Left ventricle myocardium inferior (tissue), 1 donor: ENCODE measurements at regions not wholly inside any gene's neighbourhood (a gene's known extent, or its start where the extent isn't known, plus 50 kb on each side); places are given as distances from the start of the nearest gene placed in this dataset.

ENCODE experiments used
- DNase-seq: peaks from one replicate; pipeline ENCODE4 v3.0.0-alpha.2; 2020
- H3K27ac ChIP-seq: fragments of 200-600 bp; replicated peaks from 2 replicates; pipeline ENCODE4 v1.8.0; 2021
- H3K27me3 ChIP-seq: fragments of 200-600 bp; 2 replicates; pipeline ENCODE4 v1.8.0; 2021; ENCODE audit warnings: low read depth
- H3K36me3 ChIP-seq: fragments of 200-600 bp; 2 replicates; pipeline ENCODE4 v1.8.0; 2021
- H3K4me1 ChIP-seq: fragments of 200-600 bp; 2 replicates; pipeline ENCODE4 v1.8.0; 2021
- H3K4me3 ChIP-seq: fragments of 200-600 bp; 2 replicates; pipeline ENCODE4 v1.8.0; 2021; ENCODE audit warnings: mild to moderate bottlenecking, moderate library complexity
- H3K9me3 ChIP-seq: fragments of 200-600 bp; replicated peaks from 2 replicates; pipeline ENCODE4 v1.8.0; 2021
- CTCF ChIP-seq: fragments of 200-600 bp; IDR thresholded peaks from 2 replicates; pipeline ENCODE4 v1.8.0; 2021; ENCODE audit warnings: antibody characterized with exemption, mild to moderate bottlenecking, borderline replicate concordance
- intact Hi-C: fragments of 100-400 bp; cut with micrococcal nuclease; formaldehyde crosslinking; loops from one replicate; pipeline ENCODE4 v1.11.0; 2022
- donor health status: DM: no; HTN: yes; CAD: no; lungs with severe emphysema.

GRCh38 chr2:17311771-17312511, 206.3 kb downstream of the RAD51AP2 start:
- H3K27ac ChIP-seq = no peak overlapping the region
- H3K27me3 ChIP-seq = no peaks in the 10 kb centered on the region
- intact Hi-C loops = loop anchor here (10.0 kb wide), 1 partner anchor 537 kb away; no protein-coding TSS in a partner anchor
- TF ChIP-seq CTCF = no peak
- DNase-seq = no peak
- no peaks in the 10 kb centered on the region for H3K9me3 ChIP-seq
- no peaks in the 10 kb centered on the region for H3K36me3 ChIP-seq
- H3K4me3 ChIP-seq = no peak overlapping the region
- no peaks in the 10 kb centered on the region for H3K4me1 ChIP-seq

GRCh38 chr2:17311106-17311619, 207.1 kb downstream of the RAD51AP2 start:
- no peak for DNase-seq
- Histone ChIP-seq H3K4me1 (no peaks in the 10 kb centered on the region), H3K27ac (no peak overlapping the region), H3K36me3 (no peaks in the 10 kb centered on the region), H3K27me3 (no peaks in the 10 kb centered on the region), H3K4me3 (no peak overlapping the region), H3K9me3 (no peaks in the 10 kb centered on the region)
- intact Hi-C loops = loop anchor here (10.0 kb wide), 1 partner anchor 536 kb away; no protein-coding TSS in a partner anchor
- no peak for TF ChIP-seq CTCF

GRCh38 chr2:17309741-17310339, 208.4 kb downstream of the RAD51AP2 start:
- DNase-seq = no peak
- no peak overlapping the region for H3K4me3 ChIP-seq
- H3K9me3 ChIP-seq = no peaks in the 10 kb centered on the region
- TF ChIP-seq CTCF = peak; percentile 76
- H3K4me1 ChIP-seq = no peaks in the 10 kb centered on the region
- no peak overlapping the region for H3K27ac ChIP-seq
- no peaks in the 10 kb centered on the region for H3K27me3 ChIP-seq
- H3K36me3 ChIP-seq = no peaks in the 10 kb centered on the region
- intact Hi-C loops = loop anchor here (10.0 kb wide), 1 partner anchor 535 kb away; no protein-coding TSS in a partner anchor

- no peak for TF ChIP-seq CTCF
Observed at GRCh38 chr2:17309181-17309580, 209.1 kb downstream of the RAD51AP2 start.

GRCh38 chr2:17306706-17307105, 211.5 kb downstream of the RAD51AP2 start:
- intact Hi-C loops = no loop called here
- no peak for TF ChIP-seq CTCF
- Histone ChIP-seq H3K4me1 (no peaks in the 10 kb centered on the region), H3K27me3 (no peaks in the 10 kb centered on the region), H3K9me3 (no peaks in the 10 kb centered on the region), H3K27ac (no peak overlapping the region), H3K36me3 (no peaks in the 10 kb centered on the region), H3K4me3 (no peak overlapping the region)
- DNase-seq = no peak

More at GRCh38 chr2:17309181-17309580, 209.1 kb downstream of the RAD51AP2 start:
- Histone ChIP-seq H3K27ac (no peak overlapping the region), H3K36me3 (no peaks in the 10 kb centered on the region), H3K27me3 (no peaks in the 10 kb centered on the region), H3K4me3 (no peak overlapping the region), H3K9me3 (no peaks in the 10 kb centered on the region), H3K4me1 (no peaks in the 10 kb centered on the region)
- no peak for DNase-seq
- intact Hi-C loops = no loop called here
